NCI-H187 (cell line): ENCODE measurements at regions not wholly inside any gene's neighbourhood (a gene's known extent, or its start where the extent isn't known, plus 50 kb on each side); places are given as distances from the start of the nearest gene placed in this dataset.

ENCODE experiments used
- DNase-seq, 2 experiments: peaks; one replicate each; lab custom pipeline; 2025; lab: John Stamatoyannopoulos, UW

DNA sequence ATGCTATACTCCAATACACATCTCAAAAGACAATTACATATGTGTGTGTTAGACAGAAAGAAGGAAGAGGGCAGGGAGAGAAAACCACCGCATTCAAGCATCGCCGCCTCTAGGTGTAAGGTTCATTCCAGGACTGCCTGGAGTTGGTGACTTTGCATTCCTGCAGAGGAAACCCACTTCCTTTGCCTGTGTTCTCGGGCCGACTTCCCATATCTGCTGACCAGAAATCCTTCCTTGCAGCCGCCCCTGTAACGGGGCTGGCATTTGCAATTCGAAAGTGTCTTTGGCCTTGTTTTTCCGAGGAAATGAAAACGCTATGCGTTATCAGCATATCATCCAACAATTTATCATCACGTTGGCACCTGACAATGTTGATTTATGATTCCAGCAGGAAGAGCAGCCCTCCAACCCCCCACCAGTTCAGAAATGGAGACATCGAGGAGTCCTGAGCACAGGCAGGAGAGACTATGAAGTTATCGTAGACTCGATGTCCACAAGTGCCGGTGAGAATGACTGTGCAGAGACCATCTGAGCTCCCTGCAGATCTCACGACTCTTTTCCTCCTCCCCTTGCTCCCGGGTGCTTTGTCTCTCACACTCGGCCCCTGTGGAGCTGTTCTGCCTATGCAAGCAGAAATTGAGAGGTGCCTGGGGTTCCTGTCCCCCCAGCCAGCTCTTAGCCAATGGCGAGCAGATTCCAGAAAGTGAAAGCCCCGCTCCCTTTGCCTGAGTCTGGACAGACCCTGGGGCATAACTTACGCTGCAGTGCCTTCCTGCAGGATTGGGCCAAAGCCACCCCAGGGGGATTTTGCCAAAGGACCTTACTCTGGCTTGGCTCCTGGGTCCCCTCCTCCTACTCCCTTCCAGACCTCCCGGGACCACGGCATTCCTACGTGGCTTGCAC, 68.9 kb upstream of the FOXK1 start:
- DNase-seq, result no peak

DNA sequence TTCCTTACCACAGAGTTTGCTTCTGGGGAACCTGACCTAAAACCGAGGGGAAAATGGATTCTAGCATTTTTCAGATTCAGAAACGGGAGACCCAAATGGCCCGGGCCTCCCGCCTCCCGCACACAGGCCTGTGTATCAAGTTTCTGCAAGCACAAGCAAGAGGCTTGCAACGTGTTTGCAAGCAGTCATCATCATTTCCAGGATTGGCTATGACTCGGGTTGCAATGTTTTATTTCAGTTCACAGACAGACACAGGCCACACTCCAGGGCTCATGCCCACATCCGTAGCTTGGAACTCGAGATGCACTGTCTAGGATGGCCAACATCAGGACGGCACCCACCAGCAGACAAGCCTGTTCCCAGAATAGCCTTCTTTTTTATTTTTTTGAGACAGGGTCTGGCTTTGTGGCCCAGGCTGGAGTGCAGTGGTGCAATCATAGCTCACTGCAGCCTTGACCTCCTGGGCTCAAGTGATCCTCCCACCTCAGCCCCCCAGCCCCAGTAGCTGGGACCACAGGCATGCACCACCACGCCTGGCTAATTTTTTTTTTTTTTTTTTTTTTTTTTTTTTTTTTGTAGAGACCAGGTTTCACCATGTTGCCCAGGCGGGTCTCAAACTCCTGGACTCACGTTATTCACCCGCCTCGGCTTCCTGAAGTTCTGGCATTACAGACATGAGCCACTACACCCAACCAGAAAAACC, 68.1 kb upstream of the FOXK1 start:
- no peak for DNase-seq

- no peak for DNase-seq
These were observed 66.0 kb upstream of the FOXK1 start for GRCh38 chr7:4616116-4616515.

DNA sequence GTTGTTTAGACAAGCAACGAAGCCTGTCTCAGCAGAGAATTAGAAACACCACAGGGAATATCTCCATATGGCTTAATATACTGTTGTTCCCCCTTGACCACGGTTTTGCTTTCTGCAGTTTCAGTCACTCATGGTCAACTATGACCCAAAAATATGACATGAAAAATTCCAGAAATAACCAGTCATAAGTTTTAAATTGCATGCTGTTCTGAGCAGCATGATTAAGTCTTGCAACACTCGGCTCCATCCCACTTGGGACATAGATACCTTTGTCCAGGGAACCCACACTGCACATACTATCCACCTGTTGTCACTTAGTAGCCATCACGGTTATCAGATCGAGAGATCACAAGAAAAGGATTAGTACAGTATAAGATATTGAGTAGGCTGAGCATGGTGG, 60.7 kb upstream of the FOXK1 start:
- DNase-seq, result no peak

- no peak for DNase-seq
These were observed 55.7 kb upstream of the FOXK1 start for GRCh38 chr7:4626318-4626845.

GRCh38 chr7:4629287-4629895, 52.7 kb upstream of the FOXK1 start:
- DNase-seq, result no peak

- peak; percentile 8 to 15 for DNase-seq
These were observed 50.5 kb upstream of the FOXK1 start for GRCh38 chr7:4631380-4632179.
